ENCODE measurements at regions not wholly inside any gene's neighbourhood (a gene's known extent, or its start where the extent isn't known, plus 50 kb on each side); places are given as distances from the start of the nearest gene placed in this dataset.
"Not testable (repeated sequence)": the region's sequence is repeated elsewhere in the genome, so short reads cannot be mapped to it uniquely, and the experiment has no call there.

- no peak overlapping the region for H3K4me3 Mint-ChIP-seq
- no peak for DNase-seq (ENCODE audit: low spot score in 2 of 2)
- peaks cover 10% of the 10 kb centered on the region for H3K27me3 Mint-ChIP-seq
- H3K4me1 Mint-ChIP-seq: no peaks in the 10 kb centered on the region
- H3K36me3 Mint-ChIP-seq (ENCODE audit: insufficient read depth): no peaks in the 10 kb centered on the region
- no peak for ATAC-seq (replicated peaks; ENCODE audit: extremely low read depth, poor library complexity, severe bottlenecking)
- no peak overlapping the region for H3K27ac Mint-ChIP-seq (ENCODE audit: low read depth)
- no peaks in the 10 kb centered on the region for H3K9me3 Mint-ChIP-seq
Observed at GRCh38 chr4:145283909-145284308, 103.5 kb upstream of the OTUD4 start.

- Mint-ChIP-seq H3K27me3 (peaks cover 11% of the 10 kb centered on the region), H3K27ac (ENCODE audit: low read depth) (no peak overlapping the region), H3K4me3 (no peak overlapping the region), H3K9me3 (no peaks in the 10 kb centered on the region), H3K4me1 (no peaks in the 10 kb centered on the region), H3K36me3 (ENCODE audit: insufficient read depth) (no peaks in the 10 kb centered on the region)
- no peak for ATAC-seq (replicated peaks; ENCODE audit: extremely low read depth, poor library complexity, severe bottlenecking)
- DNase-seq (ENCODE audit: low spot score in 2 of 2): no peak
Observed at GRCh38 chr4:145281951-145282350, 101.6 kb upstream of the OTUD4 start.

- Mint-ChIP-seq H3K4me1 (no peaks in the 10 kb centered on the region), H3K9me3 (no peaks in the 10 kb centered on the region)
Observed at GRCh38 chr4:145281224-145281623, 100.8 kb upstream of the OTUD4 start.

GRCh38 chr4:145280541-145280940 is 100.2 kb upstream of the OTUD4 start:
- Mint-ChIP-seq H3K9me3 (no peaks in the 10 kb centered on the region), H3K36me3 (ENCODE audit: insufficient read depth) (no peaks in the 10 kb centered on the region), H3K27me3 (peaks cover 15% of the 10 kb centered on the region), H3K4me3 (no peak overlapping the region), H3K4me1 (no peaks in the 10 kb centered on the region), H3K27ac (ENCODE audit: low read depth) (no peak overlapping the region)
- ATAC-seq (replicated peaks; ENCODE audit: extremely low read depth, poor library complexity, severe bottlenecking): no peak
- no peak for DNase-seq (ENCODE audit: low spot score in 2 of 2)

More at GRCh38 chr4:145281224-145281623, 100.8 kb upstream of the OTUD4 start:
- ATAC-seq (replicated peaks; ENCODE audit: extremely low read depth, poor library complexity, severe bottlenecking) (no peak), DNase-seq (ENCODE audit: low spot score in 2 of 2) (no peak)
- Mint-ChIP-seq H3K4me3 (no peak overlapping the region), H3K27ac (ENCODE audit: low read depth) (no peak overlapping the region), H3K27me3 (peaks cover 15% of the 10 kb centered on the region), H3K36me3 (ENCODE audit: insufficient read depth) (no peaks in the 10 kb centered on the region)

- ATAC-seq (replicated peaks; ENCODE audit: extremely low read depth, poor library complexity, severe bottlenecking) (no peak), DNase-seq (ENCODE audit: low spot score in 2 of 2) (no peak)
- H3K4me1 Mint-ChIP-seq: no peaks in the 10 kb centered on the region
- H3K9me3 Mint-ChIP-seq: no peaks in the 10 kb centered on the region
- H3K27ac Mint-ChIP-seq (ENCODE audit: low read depth): no peak overlapping the region
- peaks cover 15% of the 10 kb centered on the region for H3K27me3 Mint-ChIP-seq
- H3K4me3 Mint-ChIP-seq: no peak overlapping the region
- no peaks in the 10 kb centered on the region for H3K36me3 Mint-ChIP-seq (ENCODE audit: insufficient read depth)
Observed at GRCh38 chr4:145279122-145279960, 99.0 kb upstream of the OTUD4 start.

- Mint-ChIP-seq H3K27me3 (peaks cover 15% of the 10 kb centered on the region), H3K9me3 (no peaks in the 10 kb centered on the region), H3K36me3 (ENCODE audit: insufficient read depth) (no peaks in the 10 kb centered on the region), H3K4me1 (no peaks in the 10 kb centered on the region), H3K4me3 (no peak overlapping the region), H3K27ac (ENCODE audit: low read depth) (no peak overlapping the region)
- DNase-seq (ENCODE audit: low spot score in 2 of 2) (no peak), ATAC-seq (replicated peaks; ENCODE audit: extremely low read depth, poor library complexity, severe bottlenecking) (no peak)
Observed at GRCh38 chr4:145278341-145279121, 98.1 kb upstream of the OTUD4 start.

GRCh38 chr4:145277011-145277410 is 96.6 kb upstream of the OTUD4 start:
- Mint-ChIP-seq H3K9me3 (no peaks in the 10 kb centered on the region), H3K4me3 (no peak overlapping the region), H3K27ac (ENCODE audit: low read depth) (no peak overlapping the region), H3K27me3 (peaks cover 15% of the 10 kb centered on the region), H3K4me1 (no peaks in the 10 kb centered on the region), H3K36me3 (ENCODE audit: insufficient read depth) (no peaks in the 10 kb centered on the region)
- DNase-seq (ENCODE audit: low spot score in 2 of 2): no peak
- ATAC-seq (replicated peaks; ENCODE audit: extremely low read depth, poor library complexity, severe bottlenecking): no peak

- Mint-ChIP-seq H3K27ac (ENCODE audit: low read depth) (no peak overlapping the region), H3K9me3 (no peaks in the 10 kb centered on the region), H3K4me1 (no peaks in the 10 kb centered on the region), H3K27me3 (peaks cover 15% of the 10 kb centered on the region), H3K4me3 (no peak overlapping the region), H3K36me3 (ENCODE audit: insufficient read depth) (no peaks in the 10 kb centered on the region)
- no peak for ATAC-seq (replicated peaks; ENCODE audit: extremely low read depth, poor library complexity, severe bottlenecking)
- no peak for DNase-seq (ENCODE audit: low spot score in 2 of 2)
Observed at GRCh38 chr4:145276050-145276449, 95.7 kb upstream of the OTUD4 start.

- Mint-ChIP-seq H3K4me3 (no peak overlapping the region), H3K27ac (ENCODE audit: low read depth) (no peak overlapping the region), H3K27me3 (no peaks in the 10 kb centered on the region), H3K4me1 (no peaks in the 10 kb centered on the region), H3K9me3 (no peaks in the 10 kb centered on the region), H3K36me3 (ENCODE audit: insufficient read depth) (no peaks in the 10 kb centered on the region)
- no peak for ATAC-seq (replicated peaks; ENCODE audit: extremely low read depth, poor library complexity, severe bottlenecking)
- no peak for DNase-seq (ENCODE audit: low spot score in 2 of 2)
Observed at GRCh38 chr4:145271194-145271593, 90.8 kb upstream of the OTUD4 start.

GRCh38 chr4:145266881-145267280 is 86.5 kb upstream of the OTUD4 start:
- DNase-seq (ENCODE audit: low spot score in 2 of 2) (no peak), ATAC-seq (replicated peaks; ENCODE audit: extremely low read depth, poor library complexity, severe bottlenecking) (no peak)
- no peaks in the 10 kb centered on the region for H3K9me3 Mint-ChIP-seq
- no peaks in the 10 kb centered on the region for H3K36me3 Mint-ChIP-seq (ENCODE audit: insufficient read depth)
- no peak overlapping the region for H3K27ac Mint-ChIP-seq (ENCODE audit: low read depth)
- no peaks in the 10 kb centered on the region for H3K4me1 Mint-ChIP-seq
- H3K4me3 Mint-ChIP-seq: no peak overlapping the region
- H3K27me3 Mint-ChIP-seq: no peaks in the 10 kb centered on the region

GRCh38 chr4:145260091-145260490 is 79.7 kb upstream of the OTUD4 start:
- H3K36me3 Mint-ChIP-seq (ENCODE audit: insufficient read depth): no peaks in the 10 kb centered on the region
- no peak overlapping the region for H3K4me3 Mint-ChIP-seq

GRCh38 chr4:145255311-145255710 is 74.9 kb upstream of the OTUD4 start:
- H3K4me1 Mint-ChIP-seq; DNase-seq (ENCODE audit: low spot score in 2 of 2); H3K9me3 Mint-ChIP-seq; H3K36me3 Mint-ChIP-seq (ENCODE audit: insufficient read depth); H3K27ac Mint-ChIP-seq (ENCODE audit: low read depth); H3K4me3 Mint-ChIP-seq; H3K27me3 Mint-ChIP-seq; ATAC-seq (replicated peaks; ENCODE audit: extremely low read depth, poor library complexity, severe bottlenecking): not testable (repeated sequence)

More at GRCh38 chr4:145260091-145260490, 79.7 kb upstream of the OTUD4 start:
- Mint-ChIP-seq H3K27ac (ENCODE audit: low read depth) (no peak overlapping the region), H3K27me3 (no peaks in the 10 kb centered on the region), H3K4me1 (no peaks in the 10 kb centered on the region), H3K9me3 (no peaks in the 10 kb centered on the region)
- DNase-seq (ENCODE audit: low spot score in 2 of 2): no peak
- ATAC-seq (replicated peaks; ENCODE audit: extremely low read depth, poor library complexity, severe bottlenecking): no peak

GRCh38 chr4:145252190-145252589 is 71.8 kb upstream of the OTUD4 start:
- peaks cover 29% of the 10 kb centered on the region for H3K27me3 Mint-ChIP-seq
- no peaks in the 10 kb centered on the region for H3K36me3 Mint-ChIP-seq (ENCODE audit: insufficient read depth)
- no peak overlapping the region for H3K27ac Mint-ChIP-seq (ENCODE audit: low read depth)
- no peaks in the 10 kb centered on the region for H3K4me1 Mint-ChIP-seq
- H3K9me3 Mint-ChIP-seq: no peaks in the 10 kb centered on the region
- H3K4me3 Mint-ChIP-seq: no peak overlapping the region
- DNase-seq (ENCODE audit: low spot score in 2 of 2) (no peak), ATAC-seq (replicated peaks; ENCODE audit: extremely low read depth, poor library complexity, severe bottlenecking) (no peak)
